ENCODE measurements at regions not wholly inside any gene's neighbourhood (a gene's known extent, or its start where the extent isn't known, plus 50 kb on each side); places are given as distances from the start of the nearest gene placed in this dataset.

- H3K4me3 ChIP-seq (ENCODE audit: low read length in 2 of 2) = no peak overlapping the region
- no peaks in the 10 kb centered on the region for H3K27me3 ChIP-seq (ENCODE audit: control insufficient read depth in 1 of 2, insufficient read depth in 2 of 2, low read length in 1 of 2)
- intact Hi-C loops (cut with DNase I) = no loop called here
- 73 to 80% methylated on average over 3 of the region's 3 CpGs for WGBS, 2 donors
- DNase-seq (no peak), ATAC-seq (ENCODE audit: low FRiP score) (no peak)
- H3K4me1 ChIP-seq (ENCODE audit: control insufficient read depth in 1 of 2, insufficient read depth in 2 of 2, low read length in 2 of 2) = no peaks in the 10 kb centered on the region
- no peaks in the 10 kb centered on the region for H3K9me3 ChIP-seq (ENCODE audit: control insufficient read depth, low read length)
- H3K27ac ChIP-seq (ENCODE audit: low read depth in 1 of 2, low read length in 2 of 2) = no peak overlapping the region
- no peaks in the 10 kb centered on the region for H3K36me3 ChIP-seq (ENCODE audit: control insufficient read depth in 1 of 2, insufficient read depth in 2 of 2, low read length in 1 of 2)
Observed at GRCh38 chr2:146950361-146950760, 894.5 kb upstream of the ACVR2A start.

GRCh38 chr2:146949400-146949799 is 895.4 kb upstream of the ACVR2A start:
- intact Hi-C loops (cut with DNase I) = no loop called here
- no peak for ATAC-seq (ENCODE audit: low FRiP score)
- Histone ChIP-seq H3K27me3 (ENCODE audit: control insufficient read depth in 1 of 2, insufficient read depth in 2 of 2, low read length in 1 of 2) (no peaks in the 10 kb centered on the region), H3K36me3 (ENCODE audit: control insufficient read depth in 1 of 2, insufficient read depth in 2 of 2, low read length in 1 of 2) (no peaks in the 10 kb centered on the region), H3K4me3 (ENCODE audit: low read length in 2 of 2) (no peak overlapping the region), H3K9me3 (ENCODE audit: control insufficient read depth, low read length) (peaks cover 2% of the 10 kb centered on the region), H3K27ac (ENCODE audit: low read depth in 1 of 2, low read length in 2 of 2) (no peak overlapping the region), H3K4me1 (ENCODE audit: control insufficient read depth in 1 of 2, insufficient read depth in 2 of 2, low read length in 2 of 2) (no peaks in the 10 kb centered on the region)
- WGBS, 2 donors = 95 to 100% methylated on average over 2 of the region's 2 CpGs
- DNase-seq = no peak

- no peak overlapping the region for H3K27ac ChIP-seq (ENCODE audit: low read depth in 1 of 2, low read length in 2 of 2)
- intact Hi-C loops (cut with DNase I) = no loop called here
- DNase-seq (no peak), ATAC-seq (ENCODE audit: low FRiP score) (no peak)
- H3K36me3 ChIP-seq (ENCODE audit: control insufficient read depth in 1 of 2, insufficient read depth in 2 of 2, low read length in 1 of 2) = no peaks in the 10 kb centered on the region
- WGBS, 2 donors = 39 to 46% methylated on average over 4 of the region's 4 CpGs
- H3K27me3 ChIP-seq (ENCODE audit: control insufficient read depth in 1 of 2, insufficient read depth in 2 of 2, low read length in 1 of 2) = no peaks in the 10 kb centered on the region
- no peak overlapping the region for H3K4me3 ChIP-seq (ENCODE audit: low read length in 2 of 2)
- H3K4me1 ChIP-seq (ENCODE audit: control insufficient read depth in 1 of 2, insufficient read depth in 2 of 2, low read length in 2 of 2) = no peaks in the 10 kb centered on the region
- peaks cover 2% of the 10 kb centered on the region for H3K9me3 ChIP-seq (ENCODE audit: control insufficient read depth, low read length)
Observed at GRCh38 chr2:146944601-146945000, 900.2 kb upstream of the ACVR2A start.

GRCh38 chr2:146939991-146940685 is 904.7 kb upstream of the ACVR2A start:
- no peaks in the 10 kb centered on the region for H3K4me1 ChIP-seq (ENCODE audit: control insufficient read depth in 1 of 2, insufficient read depth in 2 of 2, low read length in 2 of 2)
- H3K27ac ChIP-seq (ENCODE audit: low read depth in 1 of 2, low read length in 2 of 2) = no peak overlapping the region
- H3K4me3 ChIP-seq (ENCODE audit: low read length in 2 of 2) = no peak overlapping the region
- intact Hi-C loops (cut with DNase I) = no loop called here
- H3K9me3 ChIP-seq (ENCODE audit: control insufficient read depth, low read length) = peaks cover under 1% of the 10 kb centered on the region
- no peaks in the 10 kb centered on the region for H3K36me3 ChIP-seq (ENCODE audit: control insufficient read depth in 1 of 2, insufficient read depth in 2 of 2, low read length in 1 of 2)
- ATAC-seq (ENCODE audit: low FRiP score) (no peak), DNase-seq (no peak)
- H3K27me3 ChIP-seq (ENCODE audit: control insufficient read depth in 1 of 2, insufficient read depth in 2 of 2, low read length in 1 of 2) = no peaks in the 10 kb centered on the region
- 3 to 6% methylated on average over 5 of the region's 5 CpGs for WGBS, 2 donors

GRCh38 chr2:146934921-146935320 is 909.9 kb upstream of the ACVR2A start:
- Histone ChIP-seq H3K27ac (ENCODE audit: low read depth in 1 of 2, low read length in 2 of 2) (no peak overlapping the region), H3K27me3 (ENCODE audit: control insufficient read depth in 1 of 2, insufficient read depth in 2 of 2, low read length in 1 of 2) (no peaks in the 10 kb centered on the region), H3K36me3 (ENCODE audit: control insufficient read depth in 1 of 2, insufficient read depth in 2 of 2, low read length in 1 of 2) (no peaks in the 10 kb centered on the region), H3K4me3 (ENCODE audit: low read length in 2 of 2) (no peak overlapping the region), H3K4me1 (ENCODE audit: control insufficient read depth in 1 of 2, insufficient read depth in 2 of 2, low read length in 2 of 2) (no peaks in the 10 kb centered on the region), H3K9me3 (ENCODE audit: control insufficient read depth, low read length) (no peaks in the 10 kb centered on the region)
- DNase-seq (no peak), ATAC-seq (ENCODE audit: low FRiP score) (no peak)
- intact Hi-C loops (cut with DNase I) = no loop called here
- WGBS, 2 donors = 66 to 67% methylated on average over 1 of the region's 1 CpG

GRCh38 chr2:146931109-146931508 is 913.7 kb upstream of the ACVR2A start:
- 68 to 71% methylated on average over 5 of the region's 5 CpGs for WGBS, 2 donors
- H3K9me3 ChIP-seq (ENCODE audit: control insufficient read depth, low read length) = no peaks in the 10 kb centered on the region
- intact Hi-C loops (cut with DNase I) = no loop called here

GRCh38 chr2:146927080-146927711 is 917.6 kb upstream of the ACVR2A start:
- DNase-seq = peak in 1 of 2 donors; percentile 49
- Histone ChIP-seq H3K36me3 (ENCODE audit: control insufficient read depth in 1 of 2, insufficient read depth in 2 of 2, low read length in 1 of 2) (no peaks in the 10 kb centered on the region), H3K27ac (ENCODE audit: low read depth in 1 of 2, low read length in 2 of 2) (no peak overlapping the region), H3K27me3 (ENCODE audit: control insufficient read depth in 1 of 2, insufficient read depth in 2 of 2, low read length in 1 of 2) (peaks cover 0 to 2% of the 10 kb centered on the region in 2 donors), H3K4me1 (ENCODE audit: control insufficient read depth in 1 of 2, insufficient read depth in 2 of 2, low read length in 2 of 2) (no peaks in the 10 kb centered on the region), H3K4me3 (ENCODE audit: low read length in 2 of 2) (no peak overlapping the region), H3K9me3 (ENCODE audit: control insufficient read depth, low read length) (no peaks in the 10 kb centered on the region)
- WGBS, 2 donors = 26 to 27% methylated on average over 3 of the region's 3 CpGs
- peak; percentile 75 for ATAC-seq (ENCODE audit: low FRiP score)
- intact Hi-C loops (cut with DNase I) = no loop called here

More at GRCh38 chr2:146931109-146931508, 913.7 kb upstream of the ACVR2A start:
- no peak overlapping the region for H3K4me3 ChIP-seq (ENCODE audit: low read length in 2 of 2)
- DNase-seq (no peak), ATAC-seq (ENCODE audit: low FRiP score) (no peak)
- H3K4me1 ChIP-seq (ENCODE audit: control insufficient read depth in 1 of 2, insufficient read depth in 2 of 2, low read length in 2 of 2) = no peaks in the 10 kb centered on the region
- H3K27ac ChIP-seq (ENCODE audit: low read depth in 1 of 2, low read length in 2 of 2) = no peak overlapping the region
- H3K36me3 ChIP-seq (ENCODE audit: control insufficient read depth in 1 of 2, insufficient read depth in 2 of 2, low read length in 1 of 2) = no peaks in the 10 kb centered on the region
- peaks cover 0 to 2% of the 10 kb centered on the region in 2 donors for H3K27me3 ChIP-seq (ENCODE audit: control insufficient read depth in 1 of 2, insufficient read depth in 2 of 2, low read length in 1 of 2)

- Histone ChIP-seq H3K27ac (ENCODE audit: low read depth in 1 of 2, low read length in 2 of 2) (no peak overlapping the region), H3K27me3 (ENCODE audit: control insufficient read depth in 1 of 2, insufficient read depth in 2 of 2, low read length in 1 of 2) (no peaks in the 10 kb centered on the region), H3K4me3 (ENCODE audit: low read length in 2 of 2) (no peak overlapping the region), H3K36me3 (ENCODE audit: control insufficient read depth in 1 of 2, insufficient read depth in 2 of 2, low read length in 1 of 2) (no peaks in the 10 kb centered on the region), H3K4me1 (ENCODE audit: control insufficient read depth in 1 of 2, insufficient read depth in 2 of 2, low read length in 2 of 2) (no peaks in the 10 kb centered on the region), H3K9me3 (ENCODE audit: control insufficient read depth, low read length) (no peaks in the 10 kb centered on the region)
- ATAC-seq (ENCODE audit: low FRiP score) (no peak), DNase-seq (no peak)
- WGBS, 2 donors = 69 to 70% methylated on average over 2 of the region's 2 CpGs
- intact Hi-C loops (cut with DNase I) = no loop called here
Observed at GRCh38 chr2:146918280-146918679, 926.5 kb upstream of the ACVR2A start.

GRCh38 chr2:146917431-146918042 is 927.3 kb upstream of the ACVR2A start:
- H3K27me3 ChIP-seq (ENCODE audit: control insufficient read depth in 1 of 2, insufficient read depth in 2 of 2, low read length in 1 of 2) = no peaks in the 10 kb centered on the region

More at GRCh38 chr2:146917431-146918042, 927.3 kb upstream of the ACVR2A start:
- H3K4me1 ChIP-seq (ENCODE audit: control insufficient read depth in 1 of 2, insufficient read depth in 2 of 2, low read length in 2 of 2) = no peaks in the 10 kb centered on the region
- no peak for DNase-seq
- H3K36me3 ChIP-seq (ENCODE audit: control insufficient read depth in 1 of 2, insufficient read depth in 2 of 2, low read length in 1 of 2) = no peaks in the 10 kb centered on the region
- intact Hi-C loops (cut with DNase I) = no loop called here
- no peak overlapping the region for H3K4me3 ChIP-seq (ENCODE audit: low read length in 2 of 2)
- no peak for ATAC-seq (ENCODE audit: low FRiP score)
- 47 to 49% methylated on average over 1 of the region's 1 CpG for WGBS, 2 donors
- H3K27ac ChIP-seq (ENCODE audit: low read depth in 1 of 2, low read length in 2 of 2) = no peak overlapping the region
- H3K9me3 ChIP-seq (ENCODE audit: control insufficient read depth, low read length) = no peaks in the 10 kb centered on the region
